Mesendoderm (in vitro differentiated cells): ENCODE measurements at regions not wholly inside any gene's neighbourhood (a gene's known extent, or its start where the extent isn't known, plus 50 kb on each side); places are given as distances from the start of the nearest gene placed in this dataset.

ENCODE experiments used
- DNase-seq: peaks from one replicate; pipeline ENCODE4 v3.0.0; 2013
- H2AK5ac ChIP-seq: 2 replicates; pipeline ENCODE4 v1.6.1; 2013; ENCODE audit warnings: low read length, inconsistent platforms
- H2BK120ac ChIP-seq: 2 replicates; pipeline ENCODE4 v1.6.1; 2013; ENCODE audit warnings: low read depth, mild to moderate bottlenecking, low read length, moderate library complexity, mixed read lengths
- H2BK15ac ChIP-seq: replicated peaks from 2 replicates; pipeline ENCODE4 v1.6.1; 2013; ENCODE audit warnings: low read depth, mild to moderate bottlenecking, moderate library complexity
- H2BK5ac ChIP-seq: 2 replicates; pipeline ENCODE4 v1.6.1; 2013; ENCODE audit warnings: low read length, inconsistent platforms
- H3K18ac ChIP-seq: 2 replicates; pipeline ENCODE4 v1.6.1; 2013; ENCODE audit warnings: mild to moderate bottlenecking, low read length, mixed read lengths
- H3K23ac ChIP-seq: one replicate; pipeline ENCODE4 v1.6.1; 2013; ENCODE audit warnings: low read length
- H3K27ac ChIP-seq: 2 replicates; pipeline ENCODE4 v1.5.1; 2013; ENCODE audit warnings: low read depth, mild to moderate bottlenecking, inconsistent platforms, low read length, moderate library complexity
- H3K27me3 ChIP-seq: 2 replicates; pipeline ENCODE4 v1.6.1; 2013; ENCODE audit warnings: low read length, control low read depth, mild to moderate bottlenecking, inconsistent platforms; ENCODE audit not compliant: insufficient read depth, poor library complexity
- H3K36me3 ChIP-seq: 2 replicates; pipeline ENCODE4 v1.6.1; 2013; ENCODE audit warnings: low read length, inconsistent platforms; ENCODE audit not compliant: control insufficient read depth, insufficient read depth
- H3K4ac ChIP-seq: one replicate; pipeline ENCODE4 v1.6.1; 2013; ENCODE audit warnings: low read depth, mild to moderate bottlenecking, low read length, moderate library complexity
- H3K4me1 ChIP-seq: 2 replicates; pipeline ENCODE4 v1.6.1; 2013; ENCODE audit warnings: low read depth, low read length, inconsistent platforms; ENCODE audit not compliant: control insufficient read depth
- H3K4me2 ChIP-seq: 2 replicates; pipeline ENCODE4 v1.6.1; 2013; ENCODE audit warnings: low read length
- H3K4me3 ChIP-seq: 2 replicates; pipeline ENCODE4 v1.5.1; 2013; ENCODE audit warnings: mild to moderate bottlenecking, low read length
- H3K56ac ChIP-seq: one replicate; pipeline ENCODE4 v1.6.1; 2013; ENCODE audit warnings: low read length
- H3K79me1 ChIP-seq: 2 replicates; pipeline ENCODE4 v1.6.1; 2013; ENCODE audit warnings: low read length, inconsistent platforms
- H3K79me2 ChIP-seq: 2 replicates; pipeline ENCODE4 v1.6.1; 2013; ENCODE audit warnings: mild to moderate bottlenecking, low read length; ENCODE audit not compliant: control insufficient read depth, insufficient read depth
- H3K9ac ChIP-seq: 2 replicates; pipeline ENCODE4 v1.6.1; 2013; ENCODE audit warnings: low read length, inconsistent platforms
- H4K5ac ChIP-seq: one replicate; pipeline ENCODE4 v1.6.1; 2013; ENCODE audit warnings: low read length
- H4K8ac ChIP-seq: one replicate; pipeline ENCODE4 v1.6.1; 2013; ENCODE audit warnings: low read depth, mild to moderate bottlenecking, control low read depth, low read length, moderate library complexity
- WGBS: extraction: QIAGEN DNeasy Blood & Tissue Kit; methylation state at CpG from one replicate; pipeline ENCODE4 v1.1.7; 2013; ENCODE audit warnings: low lambda C conversion rate, missing lambda C conversion rate; ENCODE audit not compliant: insufficient coverage; ENCODE audit errors: extremely low coverage; 5-methylcytosine and 5-hydroxymethylcytosine counted together

DNA sequence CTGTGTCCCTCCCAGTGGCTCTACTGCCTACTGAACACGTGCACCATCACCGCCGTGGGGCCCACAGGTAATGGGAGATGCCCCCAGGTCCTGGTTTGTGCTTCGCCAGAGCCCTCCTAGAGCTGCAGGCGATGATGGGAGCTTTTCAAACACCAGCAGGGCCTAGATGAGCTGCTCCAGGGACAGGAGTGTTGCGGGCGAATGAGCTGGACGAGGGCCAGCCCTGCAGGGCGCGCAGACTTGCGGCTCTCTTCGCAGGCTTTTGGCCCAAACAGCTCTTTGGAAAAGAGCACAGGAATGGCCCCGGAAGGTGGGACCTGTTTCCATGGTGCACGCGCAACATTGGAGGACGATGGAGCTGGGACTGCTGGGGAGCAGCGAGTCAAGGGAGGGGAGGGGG is 409.3 kb upstream of the SULF2 start:
- no peak overlapping the region for H4K8ac ChIP-seq
- no CpG with 5 or more reads among the region's 17 CpGs for WGBS
- H3K4me1 ChIP-seq: peaks cover 5% of the 10 kb centered on the region

DNA sequence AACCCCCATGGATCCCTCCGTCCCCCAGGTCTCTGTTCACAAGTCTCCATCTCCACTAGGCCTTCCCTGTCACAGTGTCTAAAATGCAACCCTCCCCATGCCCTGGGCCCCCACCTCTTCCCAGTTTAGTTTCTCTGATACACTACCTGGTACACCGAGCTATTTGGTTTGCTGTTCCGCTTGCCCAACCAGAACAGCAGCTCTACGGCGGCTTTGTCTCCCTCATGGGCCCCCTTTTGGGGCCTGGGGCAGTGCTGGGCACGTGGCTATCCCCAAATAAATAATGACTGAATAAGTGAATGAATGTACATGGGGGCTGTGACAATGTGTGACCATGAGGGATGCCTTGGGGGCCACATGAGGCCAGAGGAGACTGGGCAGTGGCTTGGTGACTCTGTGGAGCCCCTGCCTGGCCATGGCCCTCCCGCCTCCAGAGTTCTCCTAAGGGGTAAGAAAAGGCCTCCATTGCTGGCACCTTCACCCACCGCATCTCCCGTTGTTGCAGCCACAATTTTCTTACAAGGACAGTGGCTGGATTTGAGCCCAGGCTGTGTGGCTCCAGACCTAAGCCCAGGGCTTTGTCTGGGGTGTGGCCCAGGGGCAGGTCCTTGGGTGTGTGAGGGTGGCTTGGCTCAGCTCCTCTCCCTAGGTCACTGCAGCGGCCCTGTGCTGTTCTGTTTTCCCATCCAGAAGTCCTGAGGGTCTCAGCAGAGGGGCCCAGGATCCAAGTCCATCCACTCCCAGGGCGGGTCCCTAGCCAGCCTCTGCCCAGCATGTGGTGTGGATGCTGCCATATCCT is 408.5 kb upstream of the SULF2 start:
- no peak overlapping the region for H3K9ac ChIP-seq
- no peak overlapping the region for H3K18ac ChIP-seq
- no peak overlapping the region for H4K8ac ChIP-seq
- H3K4me3 ChIP-seq: no peak overlapping the region
- no peaks in the 10 kb centered on the region for H3K79me2 ChIP-seq
- no peaks in the 10 kb centered on the region for H3K79me1 ChIP-seq
- H3K4ac ChIP-seq: no peak overlapping the region
- H3K4me1 ChIP-seq: peaks cover 5% of the 10 kb centered on the region
- H4K5ac ChIP-seq: no peak overlapping the region
- no peak overlapping the region for H3K27ac ChIP-seq
- no peak overlapping the region for H2BK15ac ChIP-seq
- H3K23ac ChIP-seq: no peak overlapping the region
- no peak overlapping the region for H2AK5ac ChIP-seq
- H2BK120ac ChIP-seq: no peak overlapping the region
- no peaks in the 10 kb centered on the region for H3K36me3 ChIP-seq
- H3K27me3 ChIP-seq: no peaks in the 10 kb centered on the region
- DNase-seq: no peak
- no peak overlapping the region for H3K56ac ChIP-seq
- no peak overlapping the region for H3K4me2 ChIP-seq
- no peak overlapping the region for H2BK5ac ChIP-seq
- WGBS: no CpG with 5 or more reads among the region's 11 CpGs

More for the DNA sequence above, 409.3 kb upstream of the SULF2 start:
- Histone ChIP-seq H3K4me2 (no peak overlapping the region), H2AK5ac (no peak overlapping the region), H4K5ac (no peak overlapping the region), H3K4me3 (no peak overlapping the region), H3K4ac (no peak overlapping the region), H3K18ac (no peak overlapping the region), H3K36me3 (no peaks in the 10 kb centered on the region), H3K27ac (no peak overlapping the region), H2BK15ac (no peak overlapping the region), H3K23ac (no peak overlapping the region), H3K56ac (no peak overlapping the region), H3K79me2 (no peaks in the 10 kb centered on the region), H2BK5ac (no peak overlapping the region), H3K79me1 (no peaks in the 10 kb centered on the region), H2BK120ac (no peak overlapping the region), H3K9ac (no peak overlapping the region), H3K27me3 (no peaks in the 10 kb centered on the region)
- no peak for DNase-seq

DNA sequence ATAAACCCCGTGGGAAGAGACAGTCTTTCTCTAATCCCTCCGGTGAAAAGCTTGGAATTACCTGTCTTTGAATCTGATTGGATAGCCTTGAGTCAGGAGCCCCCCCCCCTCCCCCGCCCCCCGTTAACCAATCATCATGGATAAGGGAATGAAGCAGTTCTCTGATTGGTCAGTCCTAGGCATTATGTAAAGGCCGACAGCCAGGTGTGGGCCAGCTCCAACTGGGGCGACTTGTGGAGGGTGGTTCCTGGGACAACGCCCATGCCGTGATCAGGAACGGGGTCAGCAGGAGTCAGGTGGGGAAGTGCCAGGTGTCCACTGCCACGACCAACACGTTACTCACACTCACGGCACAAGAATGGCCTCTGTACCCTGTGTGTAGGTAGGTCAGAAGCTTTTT is 406.8 kb upstream of the SULF2 start:
- Histone ChIP-seq H3K4me1 (peaks cover 8% of the 10 kb centered on the region), H3K56ac (no peak overlapping the region), H3K4ac (no peak overlapping the region), H2AK5ac (no peak overlapping the region), H2BK5ac (peak overlapping the region; percentile 33), H3K9ac (no peak overlapping the region), H3K4me2 (no peak overlapping the region), H3K79me2 (no peaks in the 10 kb centered on the region), H3K4me3 (no peak overlapping the region), H3K36me3 (no peaks in the 10 kb centered on the region), H4K5ac (no peak overlapping the region), H2BK120ac (no peak overlapping the region), H3K23ac (no peak overlapping the region), H4K8ac (no peak overlapping the region), H2BK15ac (no peak overlapping the region), H3K27ac (no peak overlapping the region), H3K79me1 (no peaks in the 10 kb centered on the region), H3K27me3 (no peaks in the 10 kb centered on the region), H3K18ac (no peak overlapping the region)
- WGBS: no CpG with 5 or more reads among the region's 12 CpGs
- peak; percentile 24 for DNase-seq

DNA sequence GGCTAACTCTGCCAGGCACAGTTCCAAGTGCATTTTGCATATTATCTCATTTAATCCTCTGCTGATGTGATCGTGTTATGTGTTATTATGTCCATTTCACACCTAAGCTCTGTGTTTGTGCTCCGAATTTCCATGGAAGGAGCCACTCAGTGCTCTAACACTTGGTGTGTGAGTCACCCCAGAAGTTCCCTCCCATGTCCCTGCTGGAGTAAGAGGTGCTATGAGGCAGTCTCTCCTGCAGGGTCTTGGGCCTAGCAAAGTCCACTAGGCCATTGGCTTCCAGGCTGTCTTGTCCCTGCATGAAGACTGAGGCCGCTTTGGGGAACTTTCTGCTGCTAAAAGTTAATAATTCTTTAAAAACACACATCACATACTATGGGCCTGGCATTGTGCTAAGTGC is 405.9 kb upstream of the SULF2 start:
- H3K56ac ChIP-seq: no peak overlapping the region
- H3K79me2 ChIP-seq: no peaks in the 10 kb centered on the region
- H3K4me2 ChIP-seq: no peak overlapping the region
- no peak overlapping the region for H2BK15ac ChIP-seq
- H3K79me1 ChIP-seq: no peaks in the 10 kb centered on the region
- no peak overlapping the region for H4K8ac ChIP-seq
- no peak overlapping the region for H2BK5ac ChIP-seq
- no peaks in the 10 kb centered on the region for H3K36me3 ChIP-seq
- WGBS: no CpG with 5 or more reads among the region's 3 CpGs
- no peak overlapping the region for H3K18ac ChIP-seq
- no peaks in the 10 kb centered on the region for H3K27me3 ChIP-seq
- H3K4me1 ChIP-seq: peaks cover 9% of the 10 kb centered on the region
- peak overlapping the region; percentile 11 for H3K27ac ChIP-seq
- H3K23ac ChIP-seq: no peak overlapping the region
- H3K9ac ChIP-seq: no peak overlapping the region
- H2BK120ac ChIP-seq: no peak overlapping the region
- H4K5ac ChIP-seq: no peak overlapping the region
- H2AK5ac ChIP-seq: no peak overlapping the region
- no peak overlapping the region for H3K4ac ChIP-seq
- H3K4me3 ChIP-seq: no peak overlapping the region
- DNase-seq: peak; percentile 90

DNA sequence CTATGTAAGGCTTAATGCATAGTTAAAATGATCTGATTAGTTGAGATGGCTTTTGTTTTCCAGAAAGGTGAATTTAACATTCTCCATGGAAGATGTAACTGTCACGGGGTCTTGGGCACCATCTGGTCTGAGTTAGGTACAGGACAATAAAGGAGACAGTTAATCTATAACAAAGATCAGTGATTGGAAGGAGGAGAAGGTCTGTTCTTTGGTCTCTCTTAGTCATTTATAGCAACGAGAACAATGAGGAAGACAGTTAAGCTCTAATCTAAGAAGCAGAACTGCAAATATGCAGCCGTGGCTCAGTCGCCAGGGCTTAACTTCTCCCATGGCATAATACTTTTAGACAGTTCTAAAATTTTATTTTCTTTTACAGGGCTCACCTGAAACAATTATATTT is 405.5 kb upstream of the SULF2 start:
- no peak overlapping the region for H3K27ac ChIP-seq
- peaks cover 9% of the 10 kb centered on the region for H3K4me1 ChIP-seq
- no peak overlapping the region for H3K4me3 ChIP-seq
- no peak overlapping the region for H3K4ac ChIP-seq
- no peak overlapping the region for H3K56ac ChIP-seq
- H2BK5ac ChIP-seq: no peak overlapping the region
- peak; percentile 42 for DNase-seq
- no peak overlapping the region for H4K5ac ChIP-seq
- H3K4me2 ChIP-seq: no peak overlapping the region
- H3K27me3 ChIP-seq: no peaks in the 10 kb centered on the region
- H3K36me3 ChIP-seq: no peaks in the 10 kb centered on the region
- H3K79me1 ChIP-seq: no peaks in the 10 kb centered on the region
- no peak overlapping the region for H2AK5ac ChIP-seq
- WGBS: no CpG with 5 or more reads among the region's 4 CpGs
- H2BK120ac ChIP-seq: no peak overlapping the region
- H3K79me2 ChIP-seq: no peaks in the 10 kb centered on the region
- H3K9ac ChIP-seq: no peak overlapping the region
- H2BK15ac ChIP-seq: no peak overlapping the region
- no peak overlapping the region for H4K8ac ChIP-seq
- no peak overlapping the region for H3K23ac ChIP-seq
- no peak overlapping the region for H3K18ac ChIP-seq

DNA sequence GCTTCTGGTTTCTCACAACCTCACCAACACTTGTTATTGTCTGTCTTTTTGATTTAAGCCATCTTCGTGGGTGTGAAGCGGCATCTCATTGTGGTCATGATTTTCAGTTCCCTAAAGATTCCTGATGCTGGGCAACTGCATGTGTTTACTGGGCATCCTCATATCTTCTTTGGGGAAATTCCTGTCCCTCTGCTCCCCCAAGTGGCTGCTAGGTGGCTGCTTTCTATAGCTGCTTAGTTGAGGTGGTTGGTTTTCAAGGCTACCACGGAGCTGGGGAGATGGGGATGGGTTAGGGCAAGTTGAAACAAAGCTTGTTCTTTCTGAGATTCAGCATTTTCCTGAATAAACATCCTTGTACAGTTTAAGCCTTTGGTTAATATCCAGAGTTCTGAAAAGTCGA is 403.9 kb upstream of the SULF2 start:
- no peak overlapping the region for H3K4ac ChIP-seq
- H4K5ac ChIP-seq: no peak overlapping the region
- H3K23ac ChIP-seq: no peak overlapping the region
- peaks cover 9% of the 10 kb centered on the region for H3K4me1 ChIP-seq
- H3K4me2 ChIP-seq: no peak overlapping the region
- H3K27ac ChIP-seq: no peak overlapping the region
- no peak overlapping the region for H3K56ac ChIP-seq
- DNase-seq: peak; percentile 64
- no peaks in the 10 kb centered on the region for H3K36me3 ChIP-seq
- no peak overlapping the region for H2BK120ac ChIP-seq
- no peak overlapping the region for H2AK5ac ChIP-seq
- no peak overlapping the region for H3K9ac ChIP-seq
- no peaks in the 10 kb centered on the region for H3K79me1 ChIP-seq
- no peaks in the 10 kb centered on the region for H3K27me3 ChIP-seq
- no peak overlapping the region for H3K4me3 ChIP-seq
- H3K79me2 ChIP-seq: no peaks in the 10 kb centered on the region
- H2BK5ac ChIP-seq: no peak overlapping the region
- H4K8ac ChIP-seq: no peak overlapping the region
- no CpG with 5 or more reads among the region's 4 CpGs for WGBS
- H3K18ac ChIP-seq: no peak overlapping the region
- H2BK15ac ChIP-seq: no peak overlapping the region
